ENCODE measurements at regions not wholly inside any gene's neighbourhood (a gene's known extent, or its start where the extent isn't known, plus 50 kb on each side); places are given as distances from the start of the nearest gene placed in this dataset.
A peak's percentile ranks its signal among the peaks of the same experiment; 100 is the strongest.

- no peak for ATAC-seq (ENCODE audit: insufficient read depth, low FRiP score)
- peaks cover 0 to 2% (median 0%) of the 10 kb centered on the region in 4 donors for H3K9me3 ChIP-seq (ENCODE audit: control insufficient read depth in 4 of 4, insufficient read depth in 3 of 4, low read length in 3 of 4)
- H3K9ac ChIP-seq (ENCODE audit: insufficient read depth in 1 of 2, low read length in 2 of 2): no peak overlapping the region
- no peak overlapping the region for H3K27ac ChIP-seq (ENCODE audit: low read depth in 1 of 2, low read length in 1 of 2)
- no peaks in the 10 kb centered on the region for H3K36me3 ChIP-seq (ENCODE audit: control insufficient read depth in 4 of 4, insufficient read depth in 4 of 4, low read length in 4 of 4)
- TF ChIP-seq, protein P1, sequence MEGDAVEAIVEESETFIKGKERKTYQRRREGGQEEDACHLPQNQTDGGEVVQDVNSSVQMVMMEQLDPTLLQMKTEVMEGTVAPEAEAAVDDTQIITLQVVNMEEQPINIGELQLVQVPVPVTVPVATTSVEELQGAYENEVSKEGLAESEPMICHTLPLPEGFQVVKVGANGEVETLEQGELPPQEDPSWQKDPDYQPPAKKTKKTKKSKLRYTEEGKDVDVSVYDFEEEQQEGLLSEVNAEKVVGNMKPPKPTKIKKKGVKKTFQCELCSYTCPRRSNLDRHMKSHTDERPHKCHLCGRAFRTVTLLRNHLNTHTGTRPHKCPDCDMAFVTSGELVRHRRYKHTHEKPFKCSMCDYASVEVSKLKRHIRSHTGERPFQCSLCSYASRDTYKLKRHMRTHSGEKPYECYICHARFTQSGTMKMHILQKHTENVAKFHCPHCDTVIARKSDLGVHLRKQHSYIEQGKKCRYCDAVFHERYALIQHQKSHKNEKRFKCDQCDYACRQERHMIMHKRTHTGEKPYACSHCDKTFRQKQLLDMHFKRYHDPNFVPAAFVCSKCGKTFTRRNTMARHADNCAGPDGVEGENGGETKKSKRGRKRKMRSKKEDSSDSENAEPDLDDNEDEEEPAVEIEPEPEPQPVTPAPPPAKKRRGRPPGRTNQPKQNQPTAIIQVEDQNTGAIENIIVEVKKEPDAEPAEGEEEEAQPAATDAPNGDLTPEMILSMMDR (IDR thresholded peaks at IDR 0.05; ENCODE audit: control extremely low read depth, extremely low read depth): no peak
- H3K4me3 ChIP-seq: no peak overlapping the region
- H3K27me3 ChIP-seq (ENCODE audit: control insufficient read depth in 3 of 3, insufficient read depth in 3 of 3, low read length in 2 of 3): no peaks in the 10 kb centered on the region
- peaks cover 0 to 6% (median 0%) of the 10 kb centered on the region in 5 donors for H3K4me1 ChIP-seq (ENCODE audit: control insufficient read depth in 5 of 5, insufficient read depth in 5 of 5, low read length in 5 of 5)
- WGBS, 2 donors: 46 to 48% methylated on average over 3 of the region's 3 CpGs
- peak in 2 of 3 donors; percentile 40 to 41 for DNase-seq
Observed at GRCh38 chr12:115871714-115872113, 405.8 kb downstream of the MED13L start.

DNA sequence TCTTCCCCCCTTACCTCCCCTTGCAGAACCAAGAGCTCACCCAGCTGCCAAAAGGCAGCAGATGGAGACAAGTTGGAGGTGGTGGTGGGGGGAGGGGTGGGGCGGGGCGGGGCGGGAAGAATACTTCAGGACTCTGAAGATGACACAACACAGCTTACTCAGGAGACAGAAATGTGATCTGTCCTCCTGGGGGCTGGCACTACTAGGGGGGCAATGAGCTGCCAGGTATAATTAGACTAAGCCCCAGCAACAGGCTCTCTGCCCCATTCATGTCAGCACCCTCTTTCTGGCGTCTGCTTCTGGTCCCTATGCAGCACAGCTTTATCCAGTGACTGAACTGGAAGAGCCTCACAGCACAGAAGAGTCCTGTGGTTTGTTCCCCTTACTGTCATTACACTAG is 407.0 kb downstream of the MED13L start:
- 78 to 80% methylated on average over 4 of the region's 4 CpGs for WGBS, 2 donors
- no peak overlapping the region for H3K4me3 ChIP-seq
- no peaks in the 10 kb centered on the region for H3K27me3 ChIP-seq (ENCODE audit: control insufficient read depth in 3 of 3, insufficient read depth in 3 of 3, low read length in 2 of 3)
- peaks cover 0 to 2% (median 0%) of the 10 kb centered on the region in 4 donors for H3K9me3 ChIP-seq (ENCODE audit: control insufficient read depth in 4 of 4, insufficient read depth in 3 of 4, low read length in 3 of 4)
- H3K4me1 ChIP-seq (ENCODE audit: control insufficient read depth in 5 of 5, insufficient read depth in 5 of 5, low read length in 5 of 5): peaks cover 0 to 6% (median 0%) of the 10 kb centered on the region in 5 donors
- DNase-seq: no peak
- ATAC-seq (ENCODE audit: insufficient read depth, low FRiP score): no peak
- H3K9ac ChIP-seq (ENCODE audit: insufficient read depth in 1 of 2, low read length in 2 of 2): no peak overlapping the region
- TF ChIP-seq, protein P1 (IDR thresholded peaks at IDR 0.05; ENCODE audit: control extremely low read depth, extremely low read depth): no peak
- H3K27ac ChIP-seq (ENCODE audit: low read depth in 1 of 2, low read length in 1 of 2): no peak overlapping the region
- no peaks in the 10 kb centered on the region for H3K36me3 ChIP-seq (ENCODE audit: control insufficient read depth in 4 of 4, insufficient read depth in 4 of 4, low read length in 4 of 4)

GRCh38 chr12:115870021-115870420 is 407.5 kb downstream of the MED13L start:
- WGBS, 2 donors: 80 to 83% methylated on average over 4 of the region's 4 CpGs
- ATAC-seq (ENCODE audit: insufficient read depth, low FRiP score): no peak
- TF ChIP-seq, protein P1 (IDR thresholded peaks at IDR 0.05; ENCODE audit: control extremely low read depth, extremely low read depth): no peak
- Histone ChIP-seq H3K27ac (ENCODE audit: low read depth in 1 of 2, low read length in 1 of 2) (no peak overlapping the region), H3K9me3 (ENCODE audit: control insufficient read depth in 4 of 4, insufficient read depth in 3 of 4, low read length in 3 of 4) (peaks cover 0 to 2% (median 0%) of the 10 kb centered on the region in 4 donors), H3K27me3 (ENCODE audit: control insufficient read depth in 3 of 3, insufficient read depth in 3 of 3, low read length in 2 of 3) (no peaks in the 10 kb centered on the region), H3K9ac (ENCODE audit: insufficient read depth in 1 of 2, low read length in 2 of 2) (no peak overlapping the region), H3K4me3 (no peak overlapping the region), H3K36me3 (ENCODE audit: control insufficient read depth in 4 of 4, insufficient read depth in 4 of 4, low read length in 4 of 4) (no peaks in the 10 kb centered on the region), H3K4me1 (ENCODE audit: control insufficient read depth in 5 of 5, insufficient read depth in 5 of 5, low read length in 5 of 5) (peaks cover 0 to 6% (median under 1%) of the 10 kb centered on the region in 5 donors)
- no peak for DNase-seq

- Histone ChIP-seq H3K9me3 (ENCODE audit: control insufficient read depth in 4 of 4, insufficient read depth in 3 of 4, low read length in 3 of 4) (peaks cover 0 to 2% (median 0%) of the 10 kb centered on the region in 4 donors), H3K4me3 (no peak overlapping the region), H3K36me3 (ENCODE audit: control insufficient read depth in 4 of 4, insufficient read depth in 4 of 4, low read length in 4 of 4) (no peaks in the 10 kb centered on the region), H3K27ac (ENCODE audit: low read depth in 1 of 2, low read length in 1 of 2) (no peak overlapping the region), H3K4me1 (ENCODE audit: control insufficient read depth in 5 of 5, insufficient read depth in 5 of 5, low read length in 5 of 5) (peaks cover 0 to 6% (median 5%) of the 10 kb centered on the region in 5 donors), H3K27me3 (ENCODE audit: control insufficient read depth in 3 of 3, insufficient read depth in 3 of 3, low read length in 2 of 3) (no peaks in the 10 kb centered on the region), H3K9ac (ENCODE audit: insufficient read depth in 1 of 2, low read length in 2 of 2) (no peak overlapping the region)
- no peak for ATAC-seq (ENCODE audit: insufficient read depth, low FRiP score)
- DNase-seq: peak in 1 of 3 donors; percentile 11
- WGBS, 2 donors: 80 to 87% methylated on average over 5 of the region's 5 CpGs
- TF ChIP-seq, protein P1 (IDR thresholded peaks at IDR 0.05; ENCODE audit: control extremely low read depth, extremely low read depth): no peak
Observed at GRCh38 chr12:115869604-115870003, 407.9 kb downstream of the MED13L start.
